ENCODE measurements at regions not wholly inside any gene's neighbourhood (a gene's known extent, or its start where the extent isn't known, plus 50 kb on each side); places are given as distances from the start of the nearest gene placed in this dataset.

GRCh38 chr12:25023808-25024207, 74.9 kb upstream of the BCAT1 start:
- TF ChIP-seq, protein P1, sequence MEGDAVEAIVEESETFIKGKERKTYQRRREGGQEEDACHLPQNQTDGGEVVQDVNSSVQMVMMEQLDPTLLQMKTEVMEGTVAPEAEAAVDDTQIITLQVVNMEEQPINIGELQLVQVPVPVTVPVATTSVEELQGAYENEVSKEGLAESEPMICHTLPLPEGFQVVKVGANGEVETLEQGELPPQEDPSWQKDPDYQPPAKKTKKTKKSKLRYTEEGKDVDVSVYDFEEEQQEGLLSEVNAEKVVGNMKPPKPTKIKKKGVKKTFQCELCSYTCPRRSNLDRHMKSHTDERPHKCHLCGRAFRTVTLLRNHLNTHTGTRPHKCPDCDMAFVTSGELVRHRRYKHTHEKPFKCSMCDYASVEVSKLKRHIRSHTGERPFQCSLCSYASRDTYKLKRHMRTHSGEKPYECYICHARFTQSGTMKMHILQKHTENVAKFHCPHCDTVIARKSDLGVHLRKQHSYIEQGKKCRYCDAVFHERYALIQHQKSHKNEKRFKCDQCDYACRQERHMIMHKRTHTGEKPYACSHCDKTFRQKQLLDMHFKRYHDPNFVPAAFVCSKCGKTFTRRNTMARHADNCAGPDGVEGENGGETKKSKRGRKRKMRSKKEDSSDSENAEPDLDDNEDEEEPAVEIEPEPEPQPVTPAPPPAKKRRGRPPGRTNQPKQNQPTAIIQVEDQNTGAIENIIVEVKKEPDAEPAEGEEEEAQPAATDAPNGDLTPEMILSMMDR (IDR thresholded peaks at IDR 0.05): no peak
- no peaks in the 10 kb centered on the region for H3K4me1 ChIP-seq
- H3K9me3 ChIP-seq: peaks cover 0 to 10% of the 10 kb centered on the region in 2 donors
- H3K27me3 ChIP-seq: no peaks in the 10 kb centered on the region
- intact Hi-C loops (cut with DNase I): no loop called here
- no peak for DNase-seq (ENCODE audit: low spot score in 2 of 2)
- H3K4me3 ChIP-seq: no peak overlapping the region
- no peaks in the 10 kb centered on the region for H3K36me3 ChIP-seq
- no peak overlapping the region for H3K27ac ChIP-seq

DNA sequence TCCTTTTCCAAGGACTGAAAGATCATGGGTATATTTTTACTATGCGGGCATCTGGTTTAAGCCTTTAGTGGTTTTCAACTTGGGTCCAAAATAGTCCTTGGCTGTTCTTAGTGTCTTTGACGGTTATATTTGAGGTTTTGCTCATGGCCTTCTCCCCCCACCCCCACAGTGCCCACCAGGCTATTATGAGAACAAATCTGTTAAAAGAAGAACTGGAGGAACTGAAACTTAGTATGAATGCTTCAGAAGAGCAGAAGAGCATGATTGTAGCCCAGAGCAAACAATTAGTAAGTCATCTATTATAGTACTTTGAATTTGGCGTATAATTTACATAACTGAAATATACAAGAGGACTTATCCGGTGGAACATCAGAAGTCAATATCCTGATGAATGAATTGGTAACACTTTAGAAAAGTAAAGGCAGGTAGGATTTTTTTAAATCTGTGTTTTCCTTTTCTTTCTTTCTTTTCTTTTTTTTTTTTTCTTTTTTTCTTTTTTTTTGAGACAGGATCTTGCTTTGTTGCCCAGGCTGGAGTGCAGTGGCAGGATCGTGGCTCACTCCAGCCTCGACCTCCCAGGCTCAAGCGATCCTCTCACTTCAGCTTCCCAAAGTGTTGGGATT, 71.8 kb upstream of the BCAT1 start:
- Histone ChIP-seq H3K4me1 (no peaks in the 10 kb centered on the region), H3K27ac (no peak overlapping the region), H3K27me3 (no peaks in the 10 kb centered on the region), H3K9me3 (peaks cover 0 to 10% of the 10 kb centered on the region in 2 donors), H3K4me3 (no peak overlapping the region), H3K36me3 (no peaks in the 10 kb centered on the region)
- intact Hi-C loops (cut with DNase I): no loop called here
- no peak for DNase-seq (ENCODE audit: low spot score in 2 of 2)
- TF ChIP-seq, protein P1 (IDR thresholded peaks at IDR 0.05): no peak

- peaks cover 0 to 10% of the 10 kb centered on the region in 2 donors for H3K9me3 ChIP-seq
- no peaks in the 10 kb centered on the region for H3K4me1 ChIP-seq
- intact Hi-C loops (cut with DNase I): no loop called here
- H3K27ac ChIP-seq: no peak overlapping the region
- H3K4me3 ChIP-seq: no peak overlapping the region
- H3K27me3 ChIP-seq: no peaks in the 10 kb centered on the region
- DNase-seq (ENCODE audit: low spot score in 2 of 2): no peak
- no peaks in the 10 kb centered on the region for H3K36me3 ChIP-seq
- TF ChIP-seq, protein P1 (IDR thresholded peaks at IDR 0.05): no peak
Measured at GRCh38 chr12:25018146-25018545, 69.2 kb upstream of the BCAT1 start.

DNA sequence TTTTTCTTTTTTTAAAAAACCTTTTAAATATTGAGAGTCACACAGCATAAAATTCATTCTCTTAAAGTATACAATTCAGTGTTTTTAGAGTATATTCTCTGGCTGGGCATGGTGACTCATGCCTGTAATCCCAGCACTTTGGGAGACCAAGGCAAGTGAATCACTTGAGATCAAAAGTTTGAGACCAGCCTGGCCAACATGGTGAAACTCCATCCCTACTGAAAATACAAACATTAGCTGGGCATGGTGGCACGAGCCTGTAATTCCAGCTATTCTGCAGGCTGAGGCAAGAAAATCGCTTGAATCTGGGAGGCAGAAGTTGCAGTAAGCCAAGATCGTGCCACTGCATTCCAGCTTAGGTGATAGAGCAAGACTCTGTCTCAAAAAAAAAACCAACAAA, 68.4 kb upstream of the BCAT1 start:
- H3K36me3 ChIP-seq: no peaks in the 10 kb centered on the region
- no peaks in the 10 kb centered on the region for H3K27me3 ChIP-seq
- no peak for DNase-seq (ENCODE audit: low spot score in 2 of 2)
- peaks cover 0 to 10% of the 10 kb centered on the region in 2 donors for H3K9me3 ChIP-seq
- H3K27ac ChIP-seq: no peak overlapping the region
- no peak overlapping the region for H3K4me3 ChIP-seq
- TF ChIP-seq, protein P1 (IDR thresholded peaks at IDR 0.05): no peak
- intact Hi-C loops (cut with DNase I): no loop called here
- no peaks in the 10 kb centered on the region for H3K4me1 ChIP-seq

DNA sequence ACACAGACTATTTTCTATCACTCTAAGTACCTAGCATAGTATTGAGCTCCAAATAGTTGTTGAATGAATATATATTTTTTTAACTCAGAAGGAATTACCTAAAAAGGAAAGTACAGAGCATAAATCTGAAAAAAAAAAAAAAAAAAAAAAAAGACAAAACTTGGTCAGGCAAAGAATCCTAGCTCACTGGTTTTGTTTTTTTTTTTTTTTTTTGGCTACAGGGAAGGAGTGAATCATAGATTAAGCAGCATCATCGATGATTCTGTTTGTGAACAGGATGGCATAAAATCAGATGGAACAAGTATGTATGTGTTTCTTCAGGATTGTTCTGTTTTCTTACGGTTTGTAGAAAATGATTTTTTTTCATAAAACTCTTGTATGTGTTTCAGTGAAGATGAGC, 66.1 kb upstream of the BCAT1 start:
- Histone ChIP-seq H3K27me3 (no peaks in the 10 kb centered on the region), H3K9me3 (peaks cover 0 to 10% of the 10 kb centered on the region in 2 donors), H3K36me3 (no peaks in the 10 kb centered on the region), H3K27ac (no peak overlapping the region), H3K4me3 (no peak overlapping the region), H3K4me1 (no peaks in the 10 kb centered on the region)
- intact Hi-C loops (cut with DNase I): no loop called here
- TF ChIP-seq, protein P1 (IDR thresholded peaks at IDR 0.05): no peak
- DNase-seq (ENCODE audit: low spot score in 2 of 2): no peak

GRCh38 chr12:25013061-25013460, 64.2 kb upstream of the BCAT1 start:
- no peak overlapping the region for H3K27ac ChIP-seq
- TF ChIP-seq, protein P1 (IDR thresholded peaks at IDR 0.05): no peak
- intact Hi-C loops (cut with DNase I): no loop called here
- no peaks in the 10 kb centered on the region for H3K4me1 ChIP-seq
- no peak for DNase-seq (ENCODE audit: low spot score in 2 of 2)
- no peaks in the 10 kb centered on the region for H3K9me3 ChIP-seq
- H3K4me3 ChIP-seq: no peak overlapping the region
- H3K36me3 ChIP-seq: no peaks in the 10 kb centered on the region
- H3K27me3 ChIP-seq: no peaks in the 10 kb centered on the region

Measured in ascending aorta (tissue), 2 donors.